PFSK-1 (cell line): ENCODE measurements at regions not wholly inside any gene's neighbourhood (a gene's known extent, or its start where the extent isn't known, plus 50 kb on each side); places are given as distances from the start of the nearest gene placed in this dataset.

Experiments
- FOXP2 ChIP-seq: optimal IDR thresholded peaks from 2 replicates; pipeline ENCODE3; 2011; ENCODE audit warnings: borderline replicate concordance, control low read depth, inconsistent platforms; ENCODE audit not compliant: insufficient read depth; ENCODE audit errors: extremely low read length, extremely low read depth
- POLR2AphosphoS5 ChIP-seq: IDR thresholded peaks from 2 replicates; pipeline ENCODE4 v1.6.1; 2012; ENCODE audit warnings: low read depth, mild to moderate bottlenecking, control low read depth, low read length, moderate library complexity
- SIN3A ChIP-seq: IDR thresholded peaks from 2 replicates; pipeline ENCODE4 v1.6.1; 2012; ENCODE audit warnings: mild to moderate bottlenecking, low read length, moderate library complexity, borderline replicate concordance; ENCODE audit not compliant: insufficient read depth
- TAF1 ChIP-seq: IDR thresholded peaks from 2 replicates; pipeline ENCODE4 v1.6.1; 2012; ENCODE audit warnings: low read length, control low read depth, borderline replicate concordance; ENCODE audit not compliant: insufficient read depth
- TF ChIP-seq, protein P1 (sequence below), 2 experiments: IDR thresholded peaks; 2 replicates each; pipeline versions ENCODE4 v1.6.1 to v1.8.0; 2011 to 2012; ENCODE audit warnings: low read depth in 2 of 2, low read length in 2 of 2, control low read depth in 1 of 2, inconsistent platforms in 1 of 2, mild to moderate bottlenecking in 1 of 2, moderate library complexity in 1 of 2; ENCODE audit not compliant: insufficient read depth in 1 of 2

DNA sequence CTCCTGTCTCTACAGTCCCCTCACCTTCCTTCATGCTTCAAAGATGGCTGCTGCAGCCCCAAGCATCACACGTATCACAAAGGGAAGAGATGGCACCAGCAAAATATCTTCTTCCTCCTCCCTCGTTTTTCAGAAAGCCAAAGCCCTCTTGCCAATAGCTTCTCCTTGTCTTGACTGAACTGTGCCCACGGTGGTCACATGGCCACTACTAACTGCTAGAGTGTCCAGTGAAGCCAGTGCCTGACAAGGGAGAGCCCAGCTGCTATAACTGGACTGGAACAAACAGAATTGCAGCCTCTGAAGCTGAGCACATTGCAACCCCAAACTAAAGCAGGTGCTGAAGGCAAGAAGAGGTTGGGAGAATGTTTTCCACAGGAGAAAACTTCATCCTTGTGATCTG lies 120.8 kb upstream of the RET start:
- TF ChIP-seq, protein P1, sequence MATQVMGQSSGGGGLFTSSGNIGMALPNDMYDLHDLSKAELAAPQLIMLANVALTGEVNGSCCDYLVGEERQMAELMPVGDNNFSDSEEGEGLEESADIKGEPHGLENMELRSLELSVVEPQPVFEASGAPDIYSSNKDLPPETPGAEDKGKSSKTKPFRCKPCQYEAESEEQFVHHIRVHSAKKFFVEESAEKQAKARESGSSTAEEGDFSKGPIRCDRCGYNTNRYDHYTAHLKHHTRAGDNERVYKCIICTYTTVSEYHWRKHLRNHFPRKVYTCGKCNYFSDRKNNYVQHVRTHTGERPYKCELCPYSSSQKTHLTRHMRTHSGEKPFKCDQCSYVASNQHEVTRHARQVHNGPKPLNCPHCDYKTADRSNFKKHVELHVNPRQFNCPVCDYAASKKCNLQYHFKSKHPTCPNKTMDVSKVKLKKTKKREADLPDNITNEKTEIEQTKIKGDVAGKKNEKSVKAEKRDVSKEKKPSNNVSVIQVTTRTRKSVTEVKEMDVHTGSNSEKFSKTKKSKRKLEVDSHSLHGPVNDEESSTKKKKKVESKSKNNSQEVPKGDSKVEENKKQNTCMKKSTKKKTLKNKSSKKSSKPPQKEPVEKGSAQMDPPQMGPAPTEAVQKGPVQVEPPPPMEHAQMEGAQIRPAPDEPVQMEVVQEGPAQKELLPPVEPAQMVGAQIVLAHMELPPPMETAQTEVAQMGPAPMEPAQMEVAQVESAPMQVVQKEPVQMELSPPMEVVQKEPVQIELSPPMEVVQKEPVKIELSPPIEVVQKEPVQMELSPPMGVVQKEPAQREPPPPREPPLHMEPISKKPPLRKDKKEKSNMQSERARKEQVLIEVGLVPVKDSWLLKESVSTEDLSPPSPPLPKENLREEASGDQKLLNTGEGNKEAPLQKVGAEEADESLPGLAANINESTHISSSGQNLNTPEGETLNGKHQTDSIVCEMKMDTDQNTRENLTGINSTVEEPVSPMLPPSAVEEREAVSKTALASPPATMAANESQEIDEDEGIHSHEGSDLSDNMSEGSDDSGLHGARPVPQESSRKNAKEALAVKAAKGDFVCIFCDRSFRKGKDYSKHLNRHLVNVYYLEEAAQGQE (IDR thresholded peaks at IDR 0.05; ENCODE audit: insufficient read depth in 1 of 2, low read depth in 2 of 2, low read length in 2 of 2) = no peak
- no peak for TF ChIP-seq POLR2AphosphoS5
- no peak for TF ChIP-seq FOXP2
- TF ChIP-seq SIN3A = no peak
- no peak for TF ChIP-seq TAF1
